Testis (tissue), 2 donors: ENCODE measurements at regions not wholly inside any gene's neighbourhood (a gene's known extent, or its start where the extent isn't known, plus 50 kb on each side); places are given as distances from the start of the nearest gene placed in this dataset.

Experiments used
- DNase-seq: peaks from one replicate; pipeline ENCODE4 v3.0.0-alpha.2; 2019
- H3K27ac ChIP-seq, 2 donors: fragments of 200-600 bp; sonication (generic); one replicate each; pipeline ENCODE4 v1.5.1; 2019
- H3K27me3 ChIP-seq: fragments of 200-600 bp; sonication (generic); one replicate; pipeline ENCODE4 v1.5.1; 2019
- H3K36me3 ChIP-seq: fragments of 200-600 bp; sonication (generic); one replicate; pipeline ENCODE4 v1.5.1; 2017; ENCODE audit warnings: low read depth; ENCODE audit errors: missing control alignments
- H3K4me1 ChIP-seq: fragments of 200-600 bp; sonication (generic); one replicate; pipeline ENCODE4 v1.5.1; 2019
- H3K4me3 ChIP-seq, 2 donors: fragments of 200-600 bp; sonication (generic); one replicate each; pipeline ENCODE4 v1.5.1; 2017 to 2019
- H3K9me3 ChIP-seq: fragments of 200-600 bp; sonication (generic); one replicate; pipeline ENCODE4 v1.5.1; 2017
- CTCF ChIP-seq, 3 experiments: fragments of 450-650 bp in 2 of 3; fragments of 200-600 bp in 1 of 3; sonication (generic) in 1 of 3; IDR thresholded peaks; one replicate each; pipeline ENCODE4 v1.5.1; 2016 to 2019; ENCODE audit warnings: antibody characterized with exemption in 3 of 3, mild to moderate bottlenecking in 2 of 3, moderate library complexity in 1 of 3
- POLR2A ChIP-seq: fragments of 450-650 bp; IDR thresholded peaks from one replicate; pipeline ENCODE4 v1.6.1; 2017; ENCODE audit warnings: antibody characterized with exemption, mild to moderate bottlenecking, moderate library complexity
- WGBS, 2 donors: methylation state at CpG; one replicate each; pipeline ENCODE4 v1.1.5; 2018; 5-methylcytosine and 5-hydroxymethylcytosine counted together
- intact Hi-C: fragments of 100-400 bp; cut with DNase I; formaldehyde crosslinking; loops from one replicate; pipeline ENCODE4 v1.15.1; 2023; ENCODE audit warnings: low total_unique reads

GRCh38 chr10:129390726-129391125, 76.3 kb upstream of the MGMT start:
- H3K27me3 ChIP-seq: no peaks in the 10 kb centered on the region
- H3K27ac ChIP-seq: no peak overlapping the region
- WGBS, 2 donors: 93 to 94% methylated on average over 8 of the region's 8 CpGs
- intact Hi-C loops: no loop called here
- TF ChIP-seq POLR2A: no peak
- no peak overlapping the region for H3K4me3 ChIP-seq
- DNase-seq: no peak
- H3K4me1 ChIP-seq: no peaks in the 10 kb centered on the region
- H3K36me3 ChIP-seq: no peaks in the 10 kb centered on the region
- H3K9me3 ChIP-seq: no peaks in the 10 kb centered on the region

GRCh38 chr10:129391464-129391863, 75.6 kb upstream of the MGMT start:
- TF ChIP-seq POLR2A (no peak), CTCF (IDR thresholded peaks at IDR 0.05) (no peak)
- Histone ChIP-seq H3K4me1 (no peaks in the 10 kb centered on the region), H3K36me3 (no peaks in the 10 kb centered on the region), H3K27ac (no peak overlapping the region), H3K27me3 (no peaks in the 10 kb centered on the region), H3K9me3 (no peaks in the 10 kb centered on the region), H3K4me3 (no peak overlapping the region)
- intact Hi-C loops: no loop called here
- whole genome bisulfite sequencing, 2 donors: 83 to 87% methylated on average over 5 to 8 of the region's 8 CpGs
- DNase-seq: no peak

GRCh38 chr10:129392855-129393254, 74.2 kb upstream of the MGMT start:
- Histone ChIP-seq H3K4me3 (no peak overlapping the region), H3K4me1 (no peaks in the 10 kb centered on the region), H3K9me3 (no peaks in the 10 kb centered on the region), H3K27me3 (no peaks in the 10 kb centered on the region), H3K27ac (no peak overlapping the region), H3K36me3 (no peaks in the 10 kb centered on the region)
- 55 to 58% methylated on average over 10 of the region's 10 CpGs for WGBS, 2 donors
- no peak for DNase-seq
- intact Hi-C loops: no loop called here
- TF ChIP-seq POLR2A (no peak), CTCF (IDR thresholded peaks at IDR 0.05) (no peak)

- Histone ChIP-seq H3K36me3 (no peaks in the 10 kb centered on the region), H3K4me3 (no peak overlapping the region), H3K27me3 (no peaks in the 10 kb centered on the region), H3K9me3 (no peaks in the 10 kb centered on the region), H3K4me1 (no peaks in the 10 kb centered on the region), H3K27ac (no peak overlapping the region)
- DNase-seq: no peak
- intact Hi-C loops: no loop called here
- TF ChIP-seq POLR2A: no peak
- no peak for TF ChIP-seq CTCF (IDR thresholded peaks at IDR 0.05)
- 59 to 69% methylated on average over 10 of the region's 10 CpGs for WGBS, 2 donors
Measured at GRCh38 chr10:129393812-129394211, 73.2 kb upstream of the MGMT start.

GRCh38 chr10:129394518-129395328, 72.3 kb upstream of the MGMT start:
- Histone ChIP-seq H3K4me3 (no peak overlapping the region), H3K36me3 (no peaks in the 10 kb centered on the region), H3K27me3 (no peaks in the 10 kb centered on the region), H3K9me3 (no peaks in the 10 kb centered on the region), H3K27ac (no peak overlapping the region), H3K4me1 (no peaks in the 10 kb centered on the region)
- TF ChIP-seq POLR2A (no peak), CTCF (IDR thresholded peaks at IDR 0.05) (no peak)
- intact Hi-C loops: no loop called here
- no peak for DNase-seq
- 60 to 62% methylated on average over 24 to 25 of the region's 25 CpGs for WGBS, 2 donors
